Epithelial cell of esophagus (primary cell): ENCODE measurements at regions not wholly inside any gene's neighbourhood (a gene's known extent, or its start where the extent isn't known, plus 50 kb on each side); places are given as distances from the start of the nearest gene placed in this dataset.

ENCODE experiments used
- DNase-seq: peaks from one replicate; pipeline ENCODE4 v3.0.0; 2010; ENCODE audit warnings: low read depth
- H3K4me3 ChIP-seq: 2 replicates; pipeline ENCODE4 v1.5.1; 2011; ENCODE audit warnings: mild to moderate bottlenecking, low read length, control low read depth
- CTCF ChIP-seq: IDR thresholded peaks from 2 replicates; pipeline ENCODE4 v1.5.1; 2011; ENCODE audit warnings: low read depth, mild to moderate bottlenecking, low read length, control low read depth, inconsistent platforms; ENCODE audit not compliant: insufficient read depth; ENCODE audit errors: missing control alignments

DNA sequence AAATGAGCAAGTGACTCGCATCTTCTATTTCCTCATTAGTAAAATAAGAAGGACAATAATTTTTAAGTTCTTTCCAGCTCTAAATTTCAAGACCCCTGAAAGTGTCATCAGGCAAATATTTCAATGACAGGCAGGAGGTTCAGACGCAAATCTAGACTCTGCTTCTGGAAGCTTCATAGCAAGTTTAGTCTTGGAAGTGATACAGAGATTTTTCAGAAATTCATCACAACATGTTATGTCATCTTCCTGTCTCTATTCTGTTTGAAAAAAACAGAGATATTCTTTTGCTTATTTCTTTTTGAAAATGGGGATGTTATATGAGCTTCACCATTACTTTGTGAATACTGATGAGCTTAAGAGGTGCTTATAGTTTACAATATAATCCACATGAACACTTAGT, 74.0 kb downstream of the C3orf85 start:
- TF ChIP-seq CTCF, result no peak
- no peak overlapping the region for H3K4me3 ChIP-seq
- DNase-seq, result no peak

DNA sequence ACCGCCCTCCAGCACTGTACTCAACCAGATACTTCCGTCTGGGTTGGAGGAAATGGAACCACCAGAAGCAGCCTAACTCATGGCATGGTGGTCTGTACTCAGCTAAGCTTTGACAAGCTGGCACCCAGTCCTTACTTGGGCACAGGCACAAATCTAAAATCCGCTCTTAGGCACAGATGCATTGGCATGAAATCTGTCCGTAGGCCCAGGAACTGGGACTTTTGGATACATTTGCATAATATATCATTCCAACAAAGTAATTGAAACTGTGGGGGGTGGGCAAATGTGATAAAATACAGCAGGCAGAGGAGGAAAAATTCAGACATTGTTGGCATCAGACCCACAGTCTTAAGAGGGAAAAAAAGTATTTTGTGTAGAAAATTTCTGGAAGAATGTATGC, 75.4 kb downstream of the C3orf85 start:
- no peak for TF ChIP-seq CTCF
- no peak overlapping the region for H3K4me3 ChIP-seq
- no peak for DNase-seq

DNA sequence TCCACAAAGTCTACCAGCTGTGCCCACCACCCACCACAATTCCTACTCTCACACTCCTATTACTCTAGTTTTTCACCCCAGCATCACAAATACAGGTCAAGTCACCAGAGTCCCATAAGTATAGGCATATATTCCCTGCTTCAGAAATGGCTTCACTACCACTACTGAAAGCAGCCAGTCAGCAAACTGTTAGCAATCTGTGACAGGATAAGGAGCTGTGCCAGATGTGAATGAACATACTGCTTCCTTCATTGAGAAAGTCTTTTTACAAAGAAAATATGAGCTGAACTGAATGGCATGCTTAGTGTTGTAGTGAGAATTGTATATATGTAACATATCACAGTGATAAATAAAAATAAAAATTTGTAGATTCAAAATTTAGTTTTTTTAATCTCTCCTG, 76.8 kb downstream of the C3orf85 start:
- DNase-seq, result no peak
- H3K4me3 ChIP-seq, result no peak overlapping the region
- no peak for TF ChIP-seq CTCF

DNA sequence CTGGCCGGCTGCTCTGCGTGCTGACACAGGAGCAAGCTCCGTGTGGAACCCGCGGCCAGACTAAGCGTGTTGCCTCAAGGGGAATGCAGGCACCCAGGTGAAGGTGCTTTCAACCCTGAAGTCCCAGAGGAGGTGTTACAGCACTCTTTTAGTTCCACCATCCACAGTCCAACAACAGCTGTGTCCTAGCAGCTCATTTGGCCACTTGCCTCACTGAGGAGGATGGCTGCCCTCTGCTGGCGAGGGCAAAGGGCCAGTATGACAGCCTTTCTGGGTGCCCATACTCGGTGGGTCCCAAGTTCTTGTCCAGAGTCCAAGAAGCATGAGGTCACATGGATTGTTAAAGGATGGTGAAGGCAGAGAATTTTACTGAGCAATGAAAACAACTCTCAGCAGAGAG, 87.8 kb downstream of the C3orf85 start:
- DNase-seq, result peak; percentile 4
- H3K4me3 ChIP-seq, result no peak overlapping the region
- TF ChIP-seq CTCF, result no peak

- H3K4me3 ChIP-seq, result no peak overlapping the region
- DNase-seq, result no peak
- TF ChIP-seq CTCF, result no peak
These were observed 89.0 kb downstream of the C3orf85 start for GRCh38 chr3:109225516-109225915.

DNA sequence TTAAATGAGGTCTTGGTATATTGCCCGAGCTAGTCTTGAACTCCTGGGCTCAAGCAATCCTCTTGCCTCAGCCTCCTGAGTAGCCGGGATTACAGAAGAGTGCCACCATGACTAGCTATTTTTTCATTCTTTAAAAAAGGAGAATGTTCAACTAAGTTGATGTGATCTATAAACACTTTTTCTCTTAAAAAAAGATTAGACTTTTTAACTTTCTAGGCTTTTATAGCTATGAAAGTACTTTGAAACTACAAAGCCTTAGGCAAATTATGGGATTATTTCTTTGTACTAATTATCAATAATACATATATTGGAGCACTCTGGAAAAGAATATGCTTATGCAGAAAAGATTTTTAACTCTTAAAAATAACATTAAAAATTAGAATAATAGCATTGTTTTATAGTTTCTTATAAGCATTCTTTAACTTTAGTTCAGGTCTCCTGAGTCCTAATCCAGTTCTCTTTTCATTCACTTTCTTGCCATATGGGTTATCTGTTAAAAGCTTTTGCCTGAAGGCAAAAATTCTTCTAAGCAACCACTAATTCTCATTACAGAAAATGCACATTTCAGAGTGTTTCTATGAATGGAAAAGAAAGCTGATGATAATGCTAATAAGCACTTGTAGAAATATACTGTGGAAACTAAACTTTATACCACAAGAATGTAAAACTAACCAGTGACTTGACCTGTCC, 87.8 kb downstream of the DPPA2 start:
- no peak overlapping the region for H3K4me3 ChIP-seq
- TF ChIP-seq CTCF, result no peak
- DNase-seq, result no peak

DNA sequence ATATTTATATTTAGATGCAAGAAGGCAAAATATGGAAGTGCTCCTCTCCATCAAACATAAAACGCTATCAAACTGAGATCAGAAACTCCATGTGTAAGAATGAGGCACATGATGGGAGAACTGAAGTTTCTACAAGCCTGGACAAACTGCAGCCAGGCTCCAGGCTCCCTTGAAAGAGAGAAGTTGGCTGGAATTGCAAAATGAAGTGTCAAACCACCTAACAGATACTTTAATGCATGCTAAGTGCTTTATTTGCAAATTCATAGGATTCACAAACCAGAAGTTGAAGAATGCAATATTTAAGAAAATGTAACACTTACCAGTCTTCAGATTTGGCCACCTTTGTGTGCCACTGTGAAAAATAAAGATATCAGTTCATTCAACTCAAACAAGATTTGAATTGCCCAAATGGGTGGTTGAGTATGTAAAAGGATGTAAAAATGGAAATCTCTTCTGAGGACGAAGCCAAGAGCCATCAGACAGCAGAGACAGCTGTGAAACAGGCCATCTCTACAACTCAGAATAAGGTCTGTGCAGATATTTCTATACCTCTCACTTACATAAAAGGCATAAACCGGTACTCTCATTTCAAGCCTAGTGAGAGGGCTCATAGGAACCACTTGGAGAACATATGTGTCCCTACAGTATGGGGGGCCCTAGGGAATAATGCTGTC, 87.0 kb downstream of the DPPA2 start:
- no peak for TF ChIP-seq CTCF
- no peak overlapping the region for H3K4me3 ChIP-seq
- DNase-seq, result no peak
